Type B pancreatic cell (in vitro differentiated cells): ENCODE measurements at regions not wholly inside any gene's neighbourhood (a gene's known extent, or its start where the extent isn't known, plus 50 kb on each side); places are given as distances from the start of the nearest gene placed in this dataset.
"Not testable (repeated sequence)": the region's sequence is repeated elsewhere in the genome, so short reads cannot be mapped to it uniquely, and the experiment has no call there.

ENCODE experiments used
- DNase-seq: peaks from one replicate; pipeline ENCODE4 v3.0.0; 2021; ENCODE audit warnings: mixed read lengths; ENCODE audit not compliant: unreplicated experiment; ENCODE audit errors: extremely low spot score
- H3K27ac Mint-ChIP-seq: 2 replicates; pipeline ENCODE4 v1.8.0; 2021; ENCODE audit warnings: mild to moderate bottlenecking, mixed read lengths
- H3K27me3 Mint-ChIP-seq: 2 replicates; pipeline ENCODE4 v1.8.0; 2021; ENCODE audit warnings: mixed read lengths
- H3K36me3 Mint-ChIP-seq: 2 replicates; pipeline ENCODE4 v1.8.0; 2021; ENCODE audit warnings: mixed read lengths
- H3K4me1 Mint-ChIP-seq: one replicate; pipeline ENCODE4 v1.8.0; 2021; ENCODE audit warnings: mixed read lengths; ENCODE audit not compliant: unreplicated experiment
- H3K4me3 Mint-ChIP-seq: 2 replicates; pipeline ENCODE4 v1.8.0; 2021; ENCODE audit warnings: mild to moderate bottlenecking, mixed read lengths
- H3K9me3 Mint-ChIP-seq: 2 replicates; pipeline ENCODE4 v1.8.0; 2021; ENCODE audit warnings: mixed read lengths
- TF ChIP-seq, protein P1 (sequence below): fragments of 200-600 bp; sonication (generic); conservative IDR thresholded peaks from 2 replicates; pipeline ENCODE4 v1.5.0; 2021; ENCODE audit warnings: antibody characterized with exemption, mild to moderate bottlenecking

DNA sequence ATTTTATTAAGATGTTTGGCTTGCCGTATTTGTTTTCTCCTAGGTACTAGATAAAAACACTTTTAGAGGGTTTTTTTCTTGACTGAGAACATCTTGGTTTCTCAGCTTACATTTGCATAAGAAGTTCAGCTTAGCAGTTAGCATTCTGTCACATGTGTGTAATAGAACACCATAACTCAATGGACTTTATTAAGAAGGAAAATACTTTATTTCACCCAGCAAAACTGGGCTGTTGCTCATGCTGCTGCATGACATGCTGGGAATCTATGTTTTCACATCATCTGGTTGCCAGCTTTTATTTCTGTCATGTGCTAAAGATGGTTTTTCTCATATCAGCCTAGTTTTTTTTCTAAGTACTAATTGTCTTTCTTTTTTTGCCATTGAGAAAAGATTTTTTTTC lies 144.6 kb downstream of the UTRN start:
- Mint-ChIP-seq H3K27me3 (no peaks in the 10 kb centered on the region), H3K4me1 (no peaks in the 10 kb centered on the region), H3K36me3 (peaks cover 29% of the 10 kb centered on the region), H3K4me3 (no peak overlapping the region), H3K9me3 (no peaks in the 10 kb centered on the region), H3K27ac (no peak overlapping the region)
- TF ChIP-seq, protein P1, sequence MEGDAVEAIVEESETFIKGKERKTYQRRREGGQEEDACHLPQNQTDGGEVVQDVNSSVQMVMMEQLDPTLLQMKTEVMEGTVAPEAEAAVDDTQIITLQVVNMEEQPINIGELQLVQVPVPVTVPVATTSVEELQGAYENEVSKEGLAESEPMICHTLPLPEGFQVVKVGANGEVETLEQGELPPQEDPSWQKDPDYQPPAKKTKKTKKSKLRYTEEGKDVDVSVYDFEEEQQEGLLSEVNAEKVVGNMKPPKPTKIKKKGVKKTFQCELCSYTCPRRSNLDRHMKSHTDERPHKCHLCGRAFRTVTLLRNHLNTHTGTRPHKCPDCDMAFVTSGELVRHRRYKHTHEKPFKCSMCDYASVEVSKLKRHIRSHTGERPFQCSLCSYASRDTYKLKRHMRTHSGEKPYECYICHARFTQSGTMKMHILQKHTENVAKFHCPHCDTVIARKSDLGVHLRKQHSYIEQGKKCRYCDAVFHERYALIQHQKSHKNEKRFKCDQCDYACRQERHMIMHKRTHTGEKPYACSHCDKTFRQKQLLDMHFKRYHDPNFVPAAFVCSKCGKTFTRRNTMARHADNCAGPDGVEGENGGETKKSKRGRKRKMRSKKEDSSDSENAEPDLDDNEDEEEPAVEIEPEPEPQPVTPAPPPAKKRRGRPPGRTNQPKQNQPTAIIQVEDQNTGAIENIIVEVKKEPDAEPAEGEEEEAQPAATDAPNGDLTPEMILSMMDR = no peak
- no peak for DNase-seq

DNA sequence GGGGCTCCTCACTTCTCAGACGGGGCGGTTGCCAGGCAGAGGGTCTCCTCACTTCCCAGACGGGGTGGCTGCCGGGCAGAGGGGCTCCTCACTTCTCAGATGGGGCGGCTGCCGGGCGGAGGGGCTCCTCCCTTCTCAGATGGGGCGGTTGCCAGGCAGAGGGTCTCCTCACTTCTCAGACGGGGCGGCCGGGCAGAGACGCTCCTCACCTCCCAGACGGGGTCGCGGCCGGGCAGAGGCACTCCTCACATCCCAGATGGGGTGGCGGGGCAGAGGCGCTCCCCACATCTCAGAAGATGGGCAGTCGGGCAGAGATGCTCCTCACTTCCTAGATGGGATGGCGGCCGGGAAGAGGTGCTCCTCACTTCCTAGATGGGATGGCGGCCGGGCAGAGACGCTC lies 148.3 kb downstream of the UTRN start:
- H3K4me1 Mint-ChIP-seq, DNase-seq, H3K4me3 Mint-ChIP-seq, H3K9me3 Mint-ChIP-seq, H3K27ac Mint-ChIP-seq, H3K27me3 Mint-ChIP-seq: not testable (repeated sequence)
- peaks cover 39% of the 10 kb centered on the region for H3K36me3 Mint-ChIP-seq

GRCh38 chr6:144434308-144434990 lies 149.3 kb downstream of the UTRN start:
- no peaks in the 10 kb centered on the region for H3K9me3 Mint-ChIP-seq
- H3K27ac Mint-ChIP-seq = no peak overlapping the region
- peaks cover 7% of the 10 kb centered on the region for H3K4me1 Mint-ChIP-seq
- H3K4me3 Mint-ChIP-seq = no peak overlapping the region
- H3K36me3 Mint-ChIP-seq = peaks cover 47% of the 10 kb centered on the region
- no peaks in the 10 kb centered on the region for H3K27me3 Mint-ChIP-seq
- no peak for DNase-seq
- TF ChIP-seq, protein P1 = no peak

GRCh38 chr6:144435602-144436426 lies 150.7 kb downstream of the UTRN start:
- TF ChIP-seq, protein P1 = no peak
- DNase-seq = no peak
- Mint-ChIP-seq H3K27ac (no peak overlapping the region), H3K36me3 (peaks cover 59% of the 10 kb centered on the region), H3K9me3 (peaks cover 6% of the 10 kb centered on the region), H3K27me3 (no peaks in the 10 kb centered on the region), H3K4me3 (no peak overlapping the region), H3K4me1 (peaks cover 7% of the 10 kb centered on the region)

DNA sequence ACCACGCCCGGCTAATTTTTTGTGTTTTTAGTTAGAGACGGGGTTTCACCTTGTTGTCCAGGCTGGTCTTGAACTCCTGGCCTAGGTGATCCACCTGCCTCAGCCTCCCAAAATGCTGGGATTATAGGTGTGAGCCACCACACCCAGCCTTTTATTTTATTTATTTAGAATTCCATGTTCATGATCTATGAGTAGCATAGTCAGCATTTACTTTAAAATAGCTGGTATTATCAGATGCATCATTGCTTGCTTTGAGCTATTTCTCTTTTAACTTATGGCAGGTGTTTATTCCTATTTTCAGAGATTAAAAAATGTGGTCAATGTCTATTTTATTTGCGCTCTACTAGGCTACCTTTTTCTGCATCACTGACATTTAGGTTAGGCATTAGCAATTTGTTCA lies 152.0 kb downstream of the UTRN start:
- Mint-ChIP-seq H3K27me3 (no peaks in the 10 kb centered on the region), H3K4me3 (no peak overlapping the region), H3K27ac (no peak overlapping the region), H3K36me3 (peaks cover 64% of the 10 kb centered on the region), H3K9me3 (peaks cover 12% of the 10 kb centered on the region), H3K4me1 (peaks cover 7% of the 10 kb centered on the region)
- TF ChIP-seq, protein P1 = no peak
- no peak for DNase-seq

- TF ChIP-seq, protein P1 = no peak
- no peak overlapping the region for H3K4me3 Mint-ChIP-seq
- H3K4me1 Mint-ChIP-seq = peaks cover 7% of the 10 kb centered on the region
- H3K27me3 Mint-ChIP-seq = no peaks in the 10 kb centered on the region
- H3K27ac Mint-ChIP-seq = no peak overlapping the region
- peaks cover 65% of the 10 kb centered on the region for H3K36me3 Mint-ChIP-seq
- DNase-seq = no peak
- peaks cover 17% of the 10 kb centered on the region for H3K9me3 Mint-ChIP-seq
Observed at GRCh38 chr6:144438103-144438502, 153.0 kb downstream of the UTRN start.
